Body of pancreas (tissue), 4 donors: ENCODE measurements at regions not wholly inside any gene's neighbourhood (a gene's known extent, or its start where the extent isn't known, plus 50 kb on each side); places are given as distances from the start of the nearest gene placed in this dataset.

Source experiments
- CTCF ChIP-seq, 7 experiments: fragments of 450-650 bp in 4 of 7; fragments of 200-600 bp in 3 of 7; sonication (generic) in 3 of 7; IDR thresholded peaks; one replicate each; pipeline ENCODE4 v1.5.1; 2016 to 2019; ENCODE audit warnings: antibody characterized with exemption in 7 of 7
- POLR2A ChIP-seq, 3 donors: fragments of 450-650 bp; IDR thresholded peaks; one replicate each; pipeline ENCODE4 v1.6.1; 2016; ENCODE audit warnings: antibody characterized with exemption in 3 of 3, mild to moderate bottlenecking in 2 of 3

GRCh38 chr18:54433368-54433767 is 75.7 kb downstream of the C18orf54 start:
- TF ChIP-seq POLR2A (IDR thresholded peaks at IDR 0.05) (no peak), CTCF (IDR thresholded peaks at IDR 0.05) (no peak)
